ENCODE measurements at regions not wholly inside any gene's neighbourhood (a gene's known extent, or its start where the extent isn't known, plus 50 kb on each side); places are given as distances from the start of the nearest gene placed in this dataset.
"Not testable (repeated sequence)": the region's sequence is repeated elsewhere in the genome, so short reads cannot be mapped to it uniquely, and the experiment has no call there.

DNA sequence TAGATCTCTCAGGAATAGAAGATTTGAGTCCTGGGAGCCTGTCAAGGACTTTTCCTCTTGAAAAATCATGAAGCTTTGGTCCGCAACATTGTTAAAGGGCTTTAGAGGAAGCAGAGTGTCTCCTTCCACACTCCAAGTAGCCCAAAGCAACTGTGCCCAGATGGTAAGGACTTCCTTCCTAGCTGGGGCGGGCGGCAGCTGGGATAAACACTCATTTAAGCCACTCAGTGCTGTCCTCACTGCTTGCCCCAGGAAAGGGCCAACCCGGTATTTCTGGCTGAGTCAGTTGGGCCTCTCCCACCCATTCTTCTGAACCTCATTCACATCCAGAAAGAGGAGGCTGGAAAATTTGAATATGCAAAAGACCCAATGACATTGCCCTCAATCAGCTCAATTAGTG is 144.3 kb downstream of the CHIC2 start:
- DNase-seq = no peak

DNA sequence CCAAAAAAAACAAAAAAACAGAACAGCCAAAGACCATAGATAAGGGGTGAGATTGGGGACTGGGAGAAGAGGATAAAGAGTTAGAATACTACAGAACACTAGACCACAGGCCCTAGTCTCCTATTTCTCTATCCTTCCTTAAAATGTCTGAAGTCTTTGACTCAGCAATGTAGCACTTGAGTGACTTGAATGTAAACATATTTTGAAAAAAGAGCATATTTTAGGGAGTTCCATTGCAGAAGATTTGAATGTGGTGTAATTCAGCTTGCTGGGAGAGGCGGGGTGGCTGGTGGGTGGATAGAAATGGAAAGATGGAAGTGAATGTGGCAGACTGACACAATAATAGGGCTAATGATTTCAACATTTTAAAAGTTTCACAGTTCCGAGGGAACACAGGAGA is 144.9 kb downstream of the CHIC2 start:
- DNase-seq = no peak

DNA sequence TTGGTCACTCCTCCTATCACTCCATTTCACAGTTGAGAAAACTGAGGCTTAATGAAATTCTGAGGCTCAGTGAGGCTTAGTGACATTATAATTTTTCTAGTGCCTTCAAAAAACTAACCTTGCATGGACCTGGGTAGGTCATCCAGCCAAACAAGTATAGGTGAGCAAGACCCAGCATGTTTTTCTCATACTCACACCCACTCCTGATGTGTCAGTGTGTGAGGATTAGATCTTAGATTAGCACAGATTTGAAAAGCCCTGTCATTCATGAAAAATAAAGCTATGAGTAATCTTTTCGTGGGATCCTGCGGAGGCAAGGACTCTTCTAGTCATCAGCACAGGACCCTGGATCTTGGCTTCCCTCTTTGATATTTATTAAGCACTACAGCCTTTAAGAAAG is 146.7 kb downstream of the CHIC2 start:
- DNase-seq = no peak

DNA sequence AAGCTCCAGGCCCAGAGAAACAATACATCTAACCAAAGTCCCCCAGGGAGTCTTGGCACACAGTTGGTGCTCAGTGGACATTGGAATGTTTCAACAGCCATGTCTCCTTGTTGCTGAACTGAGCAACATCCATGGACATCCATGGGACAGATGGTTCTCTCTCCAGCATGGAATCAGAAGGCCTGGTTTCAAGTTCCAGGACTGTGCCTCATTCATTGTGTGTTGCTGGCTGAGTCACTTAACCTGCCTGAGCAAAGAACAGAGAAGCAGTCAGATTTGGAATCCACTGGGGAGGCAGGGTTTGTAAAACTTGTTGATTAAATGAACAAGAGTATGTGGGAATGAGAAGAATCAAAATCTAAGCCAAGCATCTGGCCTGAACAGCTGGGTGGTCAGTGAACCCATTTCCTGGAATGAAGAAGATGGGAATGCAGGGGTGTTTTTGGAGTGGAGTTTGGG is 147.9 kb downstream of the CHIC2 start:
- DNase-seq = no peak

DNA sequence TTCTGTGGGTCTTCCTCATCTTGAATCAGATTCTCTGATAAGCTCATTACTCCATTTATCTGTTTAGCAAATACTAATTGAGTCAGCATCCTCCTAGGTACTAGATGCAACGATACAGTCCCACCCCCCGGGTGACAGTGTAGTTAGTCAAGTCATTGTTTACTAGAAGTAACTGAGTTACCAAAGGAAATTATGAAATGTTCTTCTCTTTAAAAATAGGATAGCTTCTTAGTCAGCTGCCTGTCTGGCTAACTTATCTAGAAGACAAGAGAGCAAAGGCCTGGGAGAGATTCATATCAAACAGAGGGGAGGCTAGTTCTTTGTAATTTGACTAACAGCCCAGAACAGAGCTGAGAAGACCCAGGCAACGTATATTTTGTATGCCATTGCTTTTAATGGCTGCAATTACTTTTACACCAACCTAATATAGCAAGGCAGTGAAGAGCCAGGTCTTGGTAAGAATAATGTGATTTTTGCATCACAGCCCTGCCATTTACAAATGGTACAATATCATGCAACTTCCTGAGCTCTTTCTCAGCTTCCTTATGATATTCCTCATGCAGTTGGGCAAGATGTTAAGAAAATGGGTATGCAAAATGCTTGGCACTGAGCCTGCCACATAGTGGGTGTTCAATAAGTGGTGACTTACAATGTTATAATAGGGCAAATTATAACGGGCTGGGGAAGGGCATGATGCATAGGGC is 149.9 kb downstream of the CHIC2 start:
- DNase-seq = no peak

DNA sequence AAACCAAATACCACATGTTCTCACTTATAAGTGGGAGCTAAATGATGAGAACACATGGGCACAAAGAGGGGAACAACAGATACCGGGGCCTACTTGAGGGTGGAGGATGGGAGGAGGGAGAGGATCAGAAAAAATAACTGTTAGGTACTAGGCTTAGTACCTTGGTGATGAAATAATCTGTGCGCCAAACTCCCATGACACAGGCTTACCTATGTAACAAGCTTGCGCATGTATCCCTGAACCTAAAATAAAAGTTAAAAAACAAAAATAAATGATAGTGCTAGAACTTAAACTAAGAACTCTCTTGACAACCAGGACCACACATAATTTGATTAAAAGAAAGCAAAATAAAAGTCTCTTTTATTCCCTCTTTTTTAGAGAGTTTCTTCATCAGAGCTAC is 150.6 kb downstream of the CHIC2 start:
- no peak for DNase-seq

DNA sequence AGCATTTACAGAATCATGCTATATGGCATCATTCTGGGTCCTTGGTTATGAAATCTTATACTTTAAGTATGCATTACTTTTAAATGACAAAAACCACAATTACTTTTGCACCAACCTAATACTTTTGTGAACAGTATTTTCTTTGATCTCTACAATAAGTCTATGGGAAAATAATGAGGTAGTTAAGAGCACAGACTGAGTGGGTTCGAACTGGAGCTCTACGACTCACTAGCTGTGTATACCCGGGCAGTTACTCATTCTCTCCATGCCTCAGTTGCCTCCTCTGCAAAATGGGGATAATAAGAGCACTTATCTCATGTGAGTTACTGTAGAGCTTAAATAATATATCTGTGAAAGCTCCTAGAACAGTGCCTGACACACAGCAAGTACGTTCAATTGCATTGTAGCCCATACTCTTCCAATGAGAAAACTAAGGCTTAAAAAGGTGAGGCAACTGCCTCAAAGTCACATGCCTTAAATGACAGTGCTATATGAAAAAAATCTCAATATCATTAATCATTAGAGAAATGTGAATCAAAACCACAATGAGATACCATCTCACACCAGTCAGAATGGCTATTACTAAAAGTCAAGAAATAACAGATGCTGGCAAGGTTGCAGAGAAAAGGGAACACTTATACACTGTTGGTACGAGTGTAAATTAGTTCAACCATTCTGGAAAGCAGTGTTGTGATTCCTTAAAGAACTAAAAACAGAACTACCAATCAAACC is 151.5 kb downstream of the CHIC2 start:
- DNase-seq = no peak

DNA sequence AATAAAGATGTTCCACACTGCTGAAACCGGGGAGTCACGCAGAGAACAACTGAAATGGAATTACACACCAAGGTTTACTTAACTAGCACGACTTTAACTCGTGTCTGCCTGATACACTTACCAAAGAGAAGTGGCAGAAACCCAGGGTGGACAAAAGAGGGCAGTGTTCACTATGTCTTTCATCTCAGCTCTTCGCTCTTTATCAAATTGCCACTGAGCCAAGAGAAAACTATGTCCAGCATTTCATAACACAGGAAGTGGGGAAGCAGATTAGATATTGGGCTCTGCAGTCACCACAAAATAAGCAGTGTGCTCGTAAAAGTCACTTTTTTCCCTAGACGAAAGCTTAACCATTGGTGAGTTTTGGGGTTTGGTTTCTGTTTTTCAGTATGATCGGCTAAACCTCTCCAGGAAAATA is 155.7 kb downstream of the CHIC2 start:
- DNase-seq = no peak

DNA sequence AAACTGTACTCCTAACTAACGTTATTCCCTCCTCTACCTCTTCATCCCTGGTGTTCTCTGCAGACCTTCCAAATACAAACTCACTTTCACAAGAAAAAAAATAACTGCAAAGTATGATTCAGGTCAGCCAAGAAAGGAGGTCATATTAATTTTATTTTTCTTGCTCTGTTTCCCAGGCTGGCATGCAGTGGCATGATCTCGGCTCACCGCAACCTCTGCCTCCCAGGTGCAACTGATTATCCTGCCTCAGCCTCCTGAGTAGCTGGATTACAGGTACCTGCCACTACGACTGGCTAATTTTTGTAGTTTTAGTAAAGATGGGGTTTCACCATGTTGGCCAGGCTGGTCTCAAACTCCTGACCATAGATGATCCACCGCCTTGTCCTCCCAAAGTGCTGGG is 156.6 kb downstream of the CHIC2 start:
- DNase-seq = no peak

DNA sequence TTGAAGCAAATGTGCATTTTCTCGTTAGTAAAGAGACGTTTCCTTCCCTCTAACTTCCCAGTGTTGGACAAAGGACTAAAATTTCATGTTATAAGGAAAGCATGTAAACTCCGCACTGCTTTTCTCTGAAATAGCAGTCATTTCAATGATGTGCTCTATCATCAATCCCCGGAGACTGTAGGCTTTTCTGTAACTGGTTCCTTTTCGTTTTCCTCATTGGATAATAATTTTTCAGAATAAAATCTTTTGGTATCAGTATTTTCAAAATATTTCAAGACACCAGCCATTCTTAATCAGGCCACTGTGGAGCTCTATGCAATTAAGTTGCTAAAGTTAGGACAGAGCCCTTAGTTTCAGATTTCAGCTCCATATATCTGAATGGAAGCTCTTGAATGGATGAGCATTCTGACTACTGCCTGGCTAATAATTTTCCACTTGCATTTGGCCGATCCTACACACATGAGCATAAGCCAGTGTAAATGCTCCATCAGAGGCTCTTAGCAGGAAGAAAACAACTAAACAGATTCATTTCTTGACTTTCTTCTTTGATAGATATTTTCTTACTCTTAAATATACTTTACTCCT is 157.7 kb downstream of the CHIC2 start:
- DNase-seq = no peak

DNA sequence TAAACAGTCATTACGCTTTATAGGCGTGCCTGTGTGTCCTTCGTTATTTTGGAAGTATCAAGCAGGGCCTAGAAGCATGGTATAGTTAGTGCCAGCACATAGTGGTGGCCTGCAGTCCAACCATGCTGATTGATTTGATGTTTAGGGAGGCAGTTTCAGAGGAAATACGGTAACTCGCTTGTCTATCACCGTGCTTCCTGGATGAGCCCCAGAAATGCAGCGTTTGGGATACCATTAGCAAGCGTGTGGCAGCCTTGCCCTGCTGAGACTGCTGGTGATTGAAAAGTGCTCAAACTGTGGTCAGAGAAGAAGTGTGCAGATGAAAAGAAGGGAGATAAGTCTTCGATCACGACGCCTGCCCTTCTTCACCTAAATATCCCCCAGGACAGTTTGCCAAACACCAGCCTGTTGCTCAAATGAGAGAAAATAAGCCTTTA is 158.4 kb downstream of the CHIC2 start:
- DNase-seq = no peak

DNA sequence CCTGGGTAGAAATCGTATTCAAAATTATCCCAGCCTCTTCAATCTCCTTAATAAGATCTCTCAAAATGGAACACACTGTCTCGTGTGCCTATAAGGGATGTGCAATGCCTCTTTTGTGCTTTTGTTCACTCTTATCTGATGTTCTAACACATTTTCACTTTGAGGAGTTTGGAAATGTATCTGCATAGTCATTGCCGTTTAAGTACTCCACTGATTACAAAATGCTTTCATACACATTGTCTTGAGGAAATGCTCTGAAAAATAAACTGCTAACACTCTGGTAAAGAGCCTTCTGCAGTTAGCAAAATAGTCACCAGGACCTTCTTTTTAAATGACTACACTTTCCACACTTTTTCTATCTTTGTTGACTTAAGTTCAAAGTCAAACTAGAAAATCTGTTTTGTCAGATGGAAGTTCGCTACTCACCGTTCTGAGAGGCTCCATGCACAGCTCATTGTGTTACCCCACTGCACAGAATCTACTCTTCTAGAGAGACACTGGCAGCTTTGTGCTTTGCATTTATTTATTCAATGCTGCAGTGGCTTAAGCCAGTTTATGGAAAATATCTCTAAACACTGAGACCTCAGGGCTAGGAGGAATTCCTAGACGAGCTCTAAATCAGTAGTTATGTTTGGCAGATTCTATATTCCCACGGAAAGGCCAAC is 159.0 kb downstream of the CHIC2 start:
- no peak for DNase-seq

DNA sequence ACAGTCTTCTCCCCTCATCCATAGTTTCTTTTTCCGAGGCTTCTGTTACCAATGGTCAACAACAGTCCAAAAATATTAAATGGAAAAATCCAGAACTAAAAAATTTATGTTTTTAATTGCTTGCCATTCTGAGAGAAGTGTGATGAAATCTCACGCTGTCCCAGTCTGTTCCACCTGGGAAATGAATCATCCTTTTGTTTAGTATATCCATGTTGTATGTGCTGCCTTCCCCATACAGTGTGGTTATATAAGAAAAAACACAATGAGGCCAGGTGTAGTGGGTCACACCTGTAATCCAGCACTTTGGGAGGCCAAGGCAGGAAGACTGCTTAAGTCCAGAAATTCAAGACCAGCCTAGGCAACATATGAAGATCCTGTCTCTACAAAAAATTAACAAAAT is 161.6 kb downstream of the CHIC2 start:
- no peak for DNase-seq

DNA sequence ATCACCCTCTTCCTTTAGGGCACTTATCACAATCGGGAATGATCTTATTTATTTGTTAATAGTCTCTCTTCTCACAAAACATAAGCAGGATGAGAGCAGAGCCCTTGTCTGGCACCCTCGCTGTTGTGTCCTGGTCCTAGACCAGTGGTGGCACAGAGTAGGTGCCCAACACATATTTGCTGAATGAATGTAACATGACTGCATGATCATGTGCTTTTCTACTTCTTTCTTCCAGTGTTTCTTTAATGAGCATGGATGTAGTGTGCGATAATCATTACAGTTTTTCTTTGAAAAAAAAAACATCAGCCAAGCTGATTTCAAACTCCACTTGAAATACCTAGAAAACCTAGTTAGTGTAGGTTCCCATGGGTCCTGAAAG is 164.1 kb downstream of the CHIC2 start:
- DNase-seq = no peak

DNA sequence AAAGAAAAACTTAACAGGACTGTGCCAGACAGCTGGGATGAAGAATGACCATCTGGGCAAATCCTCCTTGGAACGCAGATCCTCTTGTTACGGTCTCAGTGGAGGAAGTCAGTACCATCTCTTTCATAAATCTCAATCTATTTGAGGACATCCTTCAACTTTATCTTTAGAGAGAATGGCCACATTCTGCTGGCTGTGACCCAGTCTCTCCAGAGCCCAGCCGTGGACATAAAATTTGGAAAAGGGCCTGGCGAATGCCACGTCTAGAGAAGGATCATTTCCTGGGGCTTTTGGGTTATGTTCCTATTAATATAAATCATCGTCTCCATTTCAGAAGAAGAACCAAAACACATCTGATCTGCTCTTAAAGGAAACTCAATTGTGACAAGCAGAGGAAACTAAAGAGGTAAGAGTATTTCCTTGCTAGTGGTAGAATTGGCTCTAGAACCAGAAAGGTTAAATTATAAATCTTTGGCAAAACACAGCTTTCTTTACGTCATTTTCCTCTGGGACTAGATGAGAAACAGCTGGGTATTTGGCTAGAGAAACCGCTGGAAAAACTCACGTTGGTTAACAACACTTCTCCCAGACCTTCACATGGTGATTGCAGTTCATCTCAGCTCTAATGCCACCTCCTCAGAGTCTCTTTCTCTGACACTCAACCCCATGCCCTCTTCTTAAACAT is 164.7 kb downstream of the CHIC2 start:
- DNase-seq = no peak

DNA sequence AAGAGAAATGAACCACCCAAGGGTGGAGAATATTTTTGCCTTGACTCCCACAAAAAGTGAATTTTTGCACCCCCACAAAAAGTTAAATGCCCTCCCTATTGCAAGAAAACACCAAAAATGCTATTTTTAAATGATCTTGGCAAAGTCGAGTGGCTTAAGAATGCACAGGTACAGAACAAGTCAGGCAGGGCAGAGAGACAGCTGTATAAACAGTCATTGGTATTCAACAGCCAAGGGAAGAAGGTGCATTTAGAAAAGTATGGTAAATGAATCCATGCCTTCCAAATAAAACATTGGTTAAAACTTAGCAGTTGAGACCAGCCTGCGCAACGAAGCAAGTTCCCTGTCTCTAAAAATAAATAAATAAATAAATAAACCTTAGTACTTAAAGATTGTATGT is 169.3 kb downstream of the CHIC2 start:
- no peak for DNase-seq

DNA sequence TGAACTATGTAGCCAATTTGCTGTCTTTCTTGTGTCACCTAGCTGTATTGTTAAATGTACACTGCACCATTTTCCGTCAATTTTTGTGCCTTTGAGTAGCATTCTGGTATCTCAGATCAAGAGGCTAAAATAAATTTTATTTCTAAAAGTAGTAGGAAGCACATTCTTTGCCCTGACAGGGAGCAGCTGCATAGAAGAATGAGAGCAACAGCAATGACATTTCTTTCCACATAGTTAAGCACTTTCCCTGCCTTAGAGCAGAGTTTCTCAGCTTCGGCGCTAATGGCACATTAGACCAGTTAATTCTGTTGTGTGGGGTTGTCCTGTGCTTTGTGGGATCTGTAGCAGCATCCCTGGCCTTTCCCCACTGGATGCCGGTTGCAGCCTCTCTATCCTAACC is 173.9 kb downstream of the CHIC2 start:
- no peak for DNase-seq

DNA sequence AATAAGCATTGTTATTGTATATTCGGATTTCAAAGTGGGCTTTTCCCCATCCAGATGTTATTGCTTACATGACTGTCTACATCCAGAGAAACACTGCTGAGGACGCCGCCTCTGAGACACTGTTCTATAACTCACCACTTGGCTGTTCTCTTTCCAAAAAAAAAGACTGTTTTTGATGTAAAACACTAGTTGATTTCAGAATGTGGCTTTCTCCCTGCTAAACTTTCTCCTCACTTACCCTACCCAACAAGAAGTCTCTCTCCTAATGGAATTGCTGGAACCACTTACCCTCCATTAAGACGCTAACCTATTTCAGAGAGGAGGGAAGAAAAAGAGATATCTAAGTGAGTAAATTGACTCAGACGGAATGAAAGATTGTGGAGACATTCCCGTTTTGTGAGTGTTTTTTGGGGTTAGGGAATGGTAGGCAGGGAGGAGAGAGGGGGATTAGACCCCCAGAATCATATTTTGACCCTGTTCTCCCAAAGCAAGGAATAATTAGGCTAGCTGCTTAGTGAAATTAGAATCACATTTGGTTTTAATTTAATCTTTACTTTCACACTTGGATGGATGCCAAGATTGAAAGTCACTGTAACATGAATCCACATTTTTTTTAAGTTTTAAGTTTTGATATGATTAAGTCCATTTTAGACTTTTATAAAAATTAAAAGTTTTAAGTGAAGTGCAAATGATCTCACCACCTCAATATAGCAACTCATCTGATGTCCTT is 174.9 kb downstream of the CHIC2 start:
- DNase-seq = no peak

DNA sequence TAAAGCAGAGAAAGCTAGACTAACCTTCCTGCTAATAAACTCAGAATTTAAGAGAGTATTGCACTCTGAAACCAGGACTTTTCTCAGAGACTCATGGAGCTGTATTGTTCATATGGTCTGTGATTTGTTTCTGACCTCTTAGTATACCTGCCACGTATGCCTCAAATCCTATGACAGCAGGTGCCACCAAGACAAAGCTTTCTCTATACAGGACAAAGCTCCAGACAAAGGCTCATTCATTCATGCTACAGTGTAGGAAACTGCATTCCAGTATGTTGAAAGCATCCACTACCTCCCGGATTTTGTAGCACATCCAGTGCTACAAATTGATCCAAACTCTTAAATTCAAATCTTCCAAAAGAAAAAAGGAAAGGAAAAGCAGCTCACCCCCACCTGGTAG is 178.3 kb downstream of the CHIC2 start:
- no peak for DNase-seq

DNA sequence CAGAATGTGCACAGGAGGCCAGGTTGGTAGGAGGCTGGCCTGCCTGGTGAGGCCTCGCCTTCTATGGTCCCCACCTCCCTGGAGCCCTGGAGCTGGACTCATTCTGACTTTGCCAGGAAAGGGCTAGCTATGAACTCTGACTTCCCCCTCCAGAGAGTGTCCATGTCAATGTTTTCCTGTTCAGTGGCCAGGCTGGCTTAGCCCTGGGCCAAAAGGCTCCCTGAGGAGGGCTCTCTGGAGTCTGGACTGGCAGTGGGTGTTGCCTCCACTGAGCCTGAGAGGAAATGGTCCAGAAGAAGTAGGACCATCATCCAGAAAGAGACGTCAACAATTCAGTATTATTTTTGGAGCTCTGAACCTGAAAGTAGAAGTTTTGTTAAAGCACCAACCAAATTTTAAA is 178.7 kb downstream of the CHIC2 start:
- no peak for DNase-seq

DNA sequence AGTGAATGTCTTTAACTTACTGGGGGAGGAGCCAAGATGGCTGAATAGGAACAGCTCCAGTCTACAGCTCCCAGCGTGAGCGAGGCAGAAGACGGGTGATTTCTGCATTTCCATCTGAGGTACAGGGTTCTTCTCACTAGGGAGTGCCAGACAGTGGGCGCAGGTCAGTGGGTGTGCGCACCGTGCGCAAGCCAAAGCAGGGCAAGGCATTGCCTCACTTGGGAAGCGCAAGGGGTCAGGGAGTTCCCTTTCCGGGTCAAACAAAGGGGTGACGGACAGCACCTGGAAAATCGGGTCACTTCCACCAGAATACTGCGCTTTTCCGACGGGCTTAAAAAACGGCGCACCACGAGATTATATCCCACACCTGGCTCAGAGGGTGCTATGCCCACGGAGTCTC is 187.3 kb downstream of the CHIC2 start:
- not testable (repeated sequence) for DNase-seq

DNA sequence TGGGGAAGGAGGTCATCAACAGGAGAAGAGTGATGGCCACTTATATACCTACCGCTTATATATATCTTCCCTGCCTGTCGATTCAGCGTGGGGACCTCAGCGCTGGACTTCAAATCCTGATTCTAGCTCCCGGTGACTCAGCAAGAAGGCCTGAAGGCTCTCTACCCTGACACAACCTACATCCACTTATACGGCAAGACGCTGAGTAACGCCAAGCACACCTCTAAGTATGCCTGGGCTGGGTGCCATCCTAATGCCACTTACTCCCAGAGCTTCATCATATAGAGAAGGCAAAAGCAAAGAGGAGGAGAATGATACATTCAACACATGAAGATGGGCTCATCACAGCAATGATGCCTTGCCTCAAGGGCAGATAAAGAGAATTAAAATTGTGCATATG is 198.3 kb downstream of the CHIC2 start:
- no peak for DNase-seq

All from GOT3 (cell line).